ENCODE measurements at regions not wholly inside any gene's neighbourhood (a gene's known extent, or its start where the extent isn't known, plus 50 kb on each side); places are given as distances from the start of the nearest gene placed in this dataset.

- Histone ChIP-seq H3K4me3 (ENCODE audit: low read depth in 1 of 2, low read length in 2 of 2) (no peak overlapping the region), H4K20me1 (ENCODE audit: insufficient read depth, low read length) (no peaks in the 10 kb centered on the region), H3K9ac (ENCODE audit: low read depth, low read length) (no peak overlapping the region), H3K4me1 (ENCODE audit: insufficient read depth, low read length) (no peaks in the 10 kb centered on the region), H2AFZ (ENCODE audit: low read depth, low read length) (no peak overlapping the region), H3K4me2 (ENCODE audit: insufficient read depth, low read length) (no peak overlapping the region), H3K27ac (ENCODE audit: low read length) (no peak overlapping the region), H3K79me2 (ENCODE audit: insufficient read depth, low read length) (no peaks in the 10 kb centered on the region), H3K27me3 (ENCODE audit: insufficient read depth, low read length, poor library complexity) (no peaks in the 10 kb centered on the region), H3K36me3 (ENCODE audit: insufficient read depth, low read length) (no peaks in the 10 kb centered on the region), H3K9me3 (ENCODE audit: insufficient read depth, low read length, severe bottlenecking) (peaks cover 3% of the 10 kb centered on the region)
- DNase-seq = no peak
- no peak for ATAC-seq (ENCODE audit: insufficient read depth, low read depth)
- TF ChIP-seq CTCF (IDR thresholded peaks at IDR 0.05; ENCODE audit: borderline replicate concordance, extremely low read depth, low read length, poor library complexity, severe bottlenecking) = no peak
- TF ChIP-seq EZH2 (IDR thresholded peaks at IDR 0.05; ENCODE audit: borderline replicate concordance, low read depth, low read length, severe bottlenecking) = no peak
Measured at GRCh38 chr4:10974371-10974770, 289.8 kb upstream of the CLNK start.

DNA sequence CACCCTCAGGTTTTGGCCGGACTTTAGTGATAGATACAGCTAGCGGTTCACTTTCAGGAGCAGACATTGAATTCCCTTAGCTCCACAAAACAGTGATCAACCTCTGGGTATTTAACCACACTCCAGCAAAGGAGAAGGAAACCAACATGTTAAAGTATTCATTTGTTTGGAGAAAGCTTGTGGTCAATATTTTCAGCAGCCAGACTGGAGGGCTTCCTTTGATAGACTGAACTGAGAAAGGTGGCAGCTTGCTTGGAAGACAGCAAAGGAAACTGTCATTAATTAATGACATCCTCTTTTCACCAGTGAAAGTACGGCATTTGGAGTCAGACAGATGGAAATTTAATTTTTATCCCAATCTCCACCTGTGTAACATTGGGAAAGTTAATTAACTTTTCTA lies 289.1 kb upstream of the CLNK start:
- ATAC-seq (ENCODE audit: insufficient read depth, low read depth) = no peak
- no peaks in the 10 kb centered on the region for H4K20me1 ChIP-seq (ENCODE audit: insufficient read depth, low read length)
- TF ChIP-seq EZH2 (IDR thresholded peaks at IDR 0.05; ENCODE audit: borderline replicate concordance, low read depth, low read length, severe bottlenecking) (no peak), CTCF (IDR thresholded peaks at IDR 0.05; ENCODE audit: borderline replicate concordance, extremely low read depth, low read length, poor library complexity, severe bottlenecking) (no peak)

GRCh38 chr4:10971800-10972401 lies 287.3 kb upstream of the CLNK start:
- Histone ChIP-seq H3K79me2 (ENCODE audit: insufficient read depth, low read length) (no peaks in the 10 kb centered on the region), H4K20me1 (ENCODE audit: insufficient read depth, low read length) (no peaks in the 10 kb centered on the region), H3K36me3 (ENCODE audit: insufficient read depth, low read length) (no peaks in the 10 kb centered on the region), H3K9me3 (ENCODE audit: insufficient read depth, low read length, severe bottlenecking) (peaks cover 3% of the 10 kb centered on the region), H3K4me3 (ENCODE audit: low read depth in 1 of 2, low read length in 2 of 2) (no peak overlapping the region), H3K9ac (ENCODE audit: low read depth, low read length) (no peak overlapping the region), H3K4me1 (ENCODE audit: insufficient read depth, low read length) (no peaks in the 10 kb centered on the region), H3K27me3 (ENCODE audit: insufficient read depth, low read length, poor library complexity) (no peaks in the 10 kb centered on the region), H3K4me2 (ENCODE audit: insufficient read depth, low read length) (no peak overlapping the region), H3K27ac (ENCODE audit: low read length) (no peak overlapping the region), H2AFZ (ENCODE audit: low read depth, low read length) (no peak overlapping the region)
- ATAC-seq (ENCODE audit: insufficient read depth, low read depth) (no peak), DNase-seq (no peak)
- TF ChIP-seq EZH2 (IDR thresholded peaks at IDR 0.05; ENCODE audit: borderline replicate concordance, low read depth, low read length, severe bottlenecking) (no peak), CTCF (IDR thresholded peaks at IDR 0.05; ENCODE audit: borderline replicate concordance, extremely low read depth, low read length, poor library complexity, severe bottlenecking) (no peak)

More for the DNA sequence above, 289.1 kb upstream of the CLNK start:
- Histone ChIP-seq H3K4me1 (ENCODE audit: insufficient read depth, low read length) (no peaks in the 10 kb centered on the region), H3K4me2 (ENCODE audit: insufficient read depth, low read length) (no peak overlapping the region), H2AFZ (ENCODE audit: low read depth, low read length) (no peak overlapping the region), H3K27me3 (ENCODE audit: insufficient read depth, low read length, poor library complexity) (no peaks in the 10 kb centered on the region), H3K36me3 (ENCODE audit: insufficient read depth, low read length) (no peaks in the 10 kb centered on the region), H3K79me2 (ENCODE audit: insufficient read depth, low read length) (no peaks in the 10 kb centered on the region), H3K27ac (ENCODE audit: low read length) (no peak overlapping the region), H3K9me3 (ENCODE audit: insufficient read depth, low read length, severe bottlenecking) (peaks cover 3% of the 10 kb centered on the region), H3K9ac (ENCODE audit: low read depth, low read length) (no peak overlapping the region), H3K4me3 (ENCODE audit: low read depth in 1 of 2, low read length in 2 of 2) (no peak overlapping the region)
- no peak for DNase-seq

Measured in DND-41 (cell line).